Heart left ventricle (tissue), 13 donors: ENCODE measurements at regions not wholly inside any gene's neighbourhood (a gene's known extent, or its start where the extent isn't known, plus 50 kb on each side); places are given as distances from the start of the nearest gene placed in this dataset.

ENCODE experiments used
- CTCF ChIP-seq, 12 donors: fragments of 200-600 bp; sonication (generic) in 4 of 12; IDR thresholded peaks; one replicate each; pipeline versions ENCODE4 v1.5.0 to v1.8.0; 2018 to 2022; ENCODE audit warnings: antibody characterized with exemption in 12 of 12, mild to moderate bottlenecking in 5 of 12
- POLR2A ChIP-seq, 2 donors: fragments of 450-650 bp; IDR thresholded peaks; one replicate each; pipeline ENCODE4 v1.6.1; 2017; ENCODE audit warnings: antibody characterized with exemption in 2 of 2, mild to moderate bottlenecking in 2 of 2, moderate library complexity in 2 of 2
- donor health status: ischemic (EF 13 %, LVEDD 7.1; RV severe dilation, severe dysfunction).
- donor health status: DM: no; HTN: yes; CAD: no.
- donor health status: DM: no; HTN: no; CAD: no.
- donor health status: ischemic (EF 25% LVEDD 6.9; RV normal size, moderate dysfunction).
- donor health status: ischemic (EF 25% LVEDD 5.7; RV mildly dilated, moderate dysfunction).
- donor health status: ischemic (EF 35%, LVEDD 5.7; RV mildly dilated, moderate dysfunction).
- donor health status: nonischemic (EF 11% LVEDD 7.7; RV severe dilation, severe dysfunction).
- donor health status: DM: yes; HTN: yes; CAD: no.
- donor health status: PGD.
- donor health status: ischemic (EF 29% LVEDD 5.4; RV normal size, mild dysfunction).
- donor health status: nonischemic (EF 23%, LVEDD 6.1; RV moderate dilation, normal function).

GRCh38 chr12:69056743-69057515, 124.0 kb upstream of the CPM start:
- TF ChIP-seq CTCF (IDR thresholded peaks at IDR 0.05) (no peak), POLR2A (IDR thresholded peaks at IDR 0.05) (no peak)
